H9 (cell line): ENCODE measurements at regions not wholly inside any gene's neighbourhood (a gene's known extent, or its start where the extent isn't known, plus 50 kb on each side); places are given as distances from the start of the nearest gene placed in this dataset.

ENCODE experiments used
- DNase-seq: peaks from one replicate; pipeline ENCODE4 v3.0.0-alpha.2; 2017
- H2AFZ ChIP-seq: one replicate; pipeline ENCODE4 v1.6.1; 2013; ENCODE audit warnings: mild to moderate bottlenecking, low read length, control low read depth, moderate library complexity
- H2AK5ac ChIP-seq: 2 replicates; pipeline ENCODE4 v1.6.1; 2013; ENCODE audit warnings: low read length, control low read depth, mixed read lengths; ENCODE audit not compliant: insufficient read length
- H2BK120ac ChIP-seq: one replicate; pipeline ENCODE4 v1.6.1; 2013; ENCODE audit warnings: low read depth, mild to moderate bottlenecking, low read length, control low read depth, inconsistent platforms; ENCODE audit not compliant: poor library complexity, severe bottlenecking
- H2BK12ac ChIP-seq: 2 replicates; pipeline ENCODE4 v1.6.1; 2013; ENCODE audit warnings: low read length, control low read depth, mixed read lengths, low read depth; ENCODE audit not compliant: insufficient read length
- H2BK15ac ChIP-seq: 2 replicates; pipeline ENCODE4 v1.6.1; 2013; ENCODE audit warnings: low read depth, low read length, control low read depth
- H2BK20ac ChIP-seq: one replicate; pipeline ENCODE4 v1.6.1; 2013; ENCODE audit warnings: low read depth, mild to moderate bottlenecking, low read length, control low read depth, inconsistent platforms; ENCODE audit not compliant: poor library complexity, severe bottlenecking
- H2BK5ac ChIP-seq: 2 replicates; pipeline ENCODE4 v1.6.1; 2013; ENCODE audit warnings: low read length, control low read depth, mixed read lengths; ENCODE audit not compliant: insufficient read length
- H3K14ac ChIP-seq: 2 replicates; pipeline ENCODE4 v1.6.1; 2013; ENCODE audit warnings: low read length, control low read depth; ENCODE audit not compliant: insufficient read depth
- H3K18ac ChIP-seq: 2 replicates; pipeline ENCODE4 v1.6.1; 2013; ENCODE audit warnings: low read depth, mild to moderate bottlenecking, mixed read lengths, low read length, control low read depth; ENCODE audit not compliant: insufficient read length
- H3K23ac ChIP-seq: 2 replicates; pipeline ENCODE4 v1.6.1; 2013; ENCODE audit warnings: low read length, control low read depth, mixed read lengths, low read depth; ENCODE audit not compliant: insufficient read length
- H3K23me2 ChIP-seq: 2 replicates; pipeline ENCODE4 v1.6.1; 2013; ENCODE audit warnings: low read depth, mild to moderate bottlenecking, mixed read lengths, low read length, control low read depth; ENCODE audit not compliant: insufficient read length, poor library complexity, severe bottlenecking
- H3K27ac ChIP-seq: 2 replicates; pipeline ENCODE4 v1.5.1; 2013; ENCODE audit warnings: low read length, control low read depth, mixed read lengths, low read depth; ENCODE audit not compliant: insufficient read length
- H3K27me3 ChIP-seq: 2 replicates; pipeline ENCODE4 v1.6.1; 2013; ENCODE audit warnings: low read length, control low read depth, inconsistent platforms; ENCODE audit not compliant: insufficient read depth
- H3K4ac ChIP-seq: 2 replicates; pipeline ENCODE4 v1.6.1; 2013; ENCODE audit warnings: low read depth, mild to moderate bottlenecking, control low read depth, inconsistent platforms, low read length, moderate library complexity
- H3K4me1 ChIP-seq: 2 replicates; pipeline ENCODE4 v1.6.1; 2013; ENCODE audit warnings: low read length, control low read depth, inconsistent platforms; ENCODE audit not compliant: insufficient read depth
- H3K4me2 ChIP-seq: 2 replicates; pipeline ENCODE4 v1.6.1; 2013; ENCODE audit warnings: low read length, control low read depth, mixed read lengths; ENCODE audit not compliant: insufficient read length, insufficient read depth
- H3K56ac ChIP-seq: 2 replicates; pipeline ENCODE4 v1.6.1; 2013; ENCODE audit warnings: low read depth, mild to moderate bottlenecking, mixed read lengths, low read length, control low read depth; ENCODE audit not compliant: insufficient read length
- H3K79me1 ChIP-seq: 2 replicates; pipeline ENCODE4 v1.6.1; 2013; ENCODE audit warnings: low read depth, mild to moderate bottlenecking, moderate library complexity, low read length, control low read depth, inconsistent platforms; ENCODE audit not compliant: insufficient read depth, poor library complexity, severe bottlenecking
- H3K79me2 ChIP-seq: 2 replicates; pipeline ENCODE4 v1.6.1; 2013; ENCODE audit warnings: low read length, control low read depth, inconsistent platforms; ENCODE audit not compliant: insufficient read depth
- H3K9ac ChIP-seq: 2 replicates; pipeline ENCODE4 v1.6.1; 2013; ENCODE audit warnings: low read length, control low read depth, mixed read lengths; ENCODE audit not compliant: insufficient read length; ENCODE audit errors: extremely low read depth
- H3K9me3 ChIP-seq: one replicate; pipeline ENCODE4 v1.6.1; 2013; ENCODE audit warnings: low read depth, low read length, inconsistent platforms; ENCODE audit not compliant: control insufficient read depth
- H3T11ph ChIP-seq: one replicate; pipeline ENCODE4 v1.6.1; 2013; ENCODE audit warnings: mild to moderate bottlenecking, low read length, control low read depth, inconsistent platforms
- H4K20me1 ChIP-seq: one replicate; pipeline ENCODE4 v1.6.1; 2013; ENCODE audit not compliant: control insufficient read depth, insufficient read length, insufficient read depth
- H4K5ac ChIP-seq: 2 replicates; pipeline ENCODE4 v1.6.1; 2013; ENCODE audit warnings: low read depth, mild to moderate bottlenecking, mixed read lengths, low read length, control low read depth; ENCODE audit not compliant: insufficient read length
- H4K8ac ChIP-seq: replicated peaks from 2 replicates; pipeline ENCODE4 v1.6.1; 2013; ENCODE audit warnings: low read length, control low read depth, mixed read lengths, low read depth; ENCODE audit not compliant: insufficient read length
- H4K91ac ChIP-seq: 2 replicates; pipeline ENCODE4 v1.6.1; 2013; ENCODE audit warnings: low read depth, mild to moderate bottlenecking, moderate library complexity, mixed read lengths, low read length, control low read depth; ENCODE audit not compliant: insufficient read length
- H3K27ac Mint-ChIP-seq, 3 experiments: 2 replicates in 2 of 3; 3 replicates in 1 of 3; pipeline ENCODE4 v1.8.0; 2020 to 2021; ENCODE audit warnings: mixed read lengths in 3 of 3, mild to moderate bottlenecking in 1 of 3, moderate library complexity in 1 of 3
- H3K27me3 Mint-ChIP-seq: 2 replicates; pipeline ENCODE4 v1.8.0; 2021; ENCODE audit warnings: low read depth, mild to moderate bottlenecking, moderate library complexity, mixed read lengths
- H3K36me3 Mint-ChIP-seq, 3 experiments: 2 replicates in 2 of 3; 3 replicates in 1 of 3; pipeline ENCODE4 v1.8.0; 2020 to 2021; ENCODE audit warnings: low read depth in 3 of 3, mixed read lengths in 3 of 3; ENCODE audit not compliant: insufficient read depth in 1 of 3
- H3K4me1 Mint-ChIP-seq, 2 experiments: 2 replicates each; pipeline ENCODE4 v1.8.0; 2020; ENCODE audit warnings: mixed read lengths in 2 of 2
- H3K4me3 Mint-ChIP-seq, 2 experiments: 2 replicates in 1 of 2; 3 replicates in 1 of 2; pipeline ENCODE4 v1.8.0; 2020 to 2021; ENCODE audit warnings: mild to moderate bottlenecking in 2 of 2, mixed read lengths in 2 of 2, moderate library complexity in 1 of 2
- H3K9me3 Mint-ChIP-seq, 2 experiments: 2 replicates in 1 of 2; 3 replicates in 1 of 2; pipeline ENCODE4 v1.8.0; 2020; ENCODE audit warnings: mild to moderate bottlenecking in 2 of 2, mixed read lengths in 2 of 2, moderate library complexity in 1 of 2
- CTCF ChIP-seq: fragments of 200-600 bp; sonication (generic); conservative IDR thresholded peaks from 3 replicates; pipeline ENCODE4 v1.8.0; 2021; ENCODE audit warnings: antibody characterized with exemption, mild to moderate bottlenecking
- WGBS: extraction: QIAGEN DNeasy Blood & Tissue Kit; methylation state at CpG from one replicate; pipeline ENCODE4 v1.1.7; 2013; ENCODE audit warnings: missing lambda C conversion rate, low lambda C conversion rate, mixed read lengths; ENCODE audit not compliant: insufficient read length; ENCODE audit errors: extremely low coverage; 5-methylcytosine and 5-hydroxymethylcytosine counted together

GRCh38 chrX:13170966-13171558, 126.6 kb upstream of the FAM9C start:
- Histone ChIP-seq H3K27me3 (no peaks in the 10 kb centered on the region), H2AFZ (no peak overlapping the region), H3K4me1 (no peaks in the 10 kb centered on the region), H3K4me2 (no peak overlapping the region), H2BK20ac (no peak overlapping the region), H3T11ph (no peak overlapping the region), H4K91ac (no peak overlapping the region), H2AK5ac (no peak overlapping the region), H3K56ac (no peak overlapping the region), H3K23ac (no peak overlapping the region), H3K9me3 (peaks cover 11% of the 10 kb centered on the region), H3K79me1 (no peaks in the 10 kb centered on the region), H4K20me1 (no peaks in the 10 kb centered on the region), H4K5ac (no peak overlapping the region), H2BK12ac (no peak overlapping the region), H2BK5ac (no peak overlapping the region), H3K23me2 (no peaks in the 10 kb centered on the region), H2BK120ac (no peak overlapping the region), H2BK15ac (no peak overlapping the region), H3K18ac (no peak overlapping the region), H3K14ac (no peak overlapping the region), H3K79me2 (no peaks in the 10 kb centered on the region), H3K9ac (no peak overlapping the region), H4K8ac (no peak overlapping the region), H3K27ac (no peak overlapping the region), H3K4ac (no peak overlapping the region)
- no peak for DNase-seq
- Mint-ChIP-seq H3K9me3 (peaks cover 68 to 78% of the 10 kb centered on the region in 2 experiments), H3K27ac (no peak overlapping the region), H3K4me1 (peaks cover 6 to 11% of the 10 kb centered on the region in 2 experiments), H3K36me3 (peaks cover 5 to 22% (median 11%) of the 10 kb centered on the region in 3 experiments), H3K4me3 (no peak overlapping the region), H3K27me3 (peaks cover 3% of the 10 kb centered on the region; the same call in 1 of the 2 replicates)
- no CpG with 5 or more reads among the region's 2 CpGs for WGBS
- no peak for TF ChIP-seq CTCF
